Transverse colon (tissue), 3 donors: ENCODE measurements at regions not wholly inside any gene's neighbourhood (a gene's known extent, or its start where the extent isn't known, plus 50 kb on each side); places are given as distances from the start of the nearest gene placed in this dataset.

Experiments used
- CTCF ChIP-seq, 5 experiments: fragments of 200-600 bp in 3 of 5; fragments of 450-650 bp in 2 of 5; sonication (generic) in 3 of 5; IDR thresholded peaks; 1 replicate in 2 of 5; 2 replicates in 3 of 5; pipeline ENCODE4 v1.5.1; 2016 to 2017; ENCODE audit warnings: antibody characterized with exemption in 5 of 5, inconsistent platforms in 3 of 5, mild to moderate bottlenecking in 2 of 5, moderate library complexity in 1 of 5
- POLR2A ChIP-seq: fragments of 450-650 bp; IDR thresholded peaks from one replicate; pipeline ENCODE4 v1.6.1; 2016; ENCODE audit warnings: antibody characterized with exemption, mild to moderate bottlenecking, moderate library complexity

- no peak for TF ChIP-seq CTCF (IDR thresholded peaks at IDR 0.05)
- no peak for TF ChIP-seq POLR2A
Observed at GRCh38 chr13:86020351-86021002, 221.3 kb upstream of the SLITRK6 start.
